Fibroblast of lung (primary cell): ENCODE measurements at regions not wholly inside any gene's neighbourhood (a gene's known extent, or its start where the extent isn't known, plus 50 kb on each side); places are given as distances from the start of the nearest gene placed in this dataset.

ENCODE experiments used
- DNase-seq, 2 donors: peaks; one replicate each; pipeline versions ENCODE4 v3.0.0 to v3.0.0-alpha.2; 2010; ENCODE audit warnings: low read depth in 2 of 2
- H2AFZ ChIP-seq: 2 replicates; pipeline ENCODE4 v1.5.1; 2012; ENCODE audit warnings: low read length, control low read depth, inconsistent platforms
- H3K27ac ChIP-seq: 2 replicates; pipeline ENCODE4 v1.5.1; 2011; ENCODE audit warnings: low read length, control low read depth; ENCODE audit not compliant: insufficient read depth
- H3K27me3 ChIP-seq: 2 replicates; pipeline ENCODE4 v1.5.1; 2011; ENCODE audit warnings: mild to moderate bottlenecking, low read length; ENCODE audit not compliant: control insufficient read depth, insufficient read depth
- H3K36me3 ChIP-seq: 2 replicates; pipeline ENCODE4 v1.5.1; 2011; ENCODE audit warnings: low read length; ENCODE audit not compliant: control insufficient read depth, insufficient read depth
- H3K4me1 ChIP-seq: 2 replicates; pipeline ENCODE4 v1.5.1; 2011; ENCODE audit warnings: low read length; ENCODE audit not compliant: control insufficient read depth, insufficient read depth; ENCODE audit errors: extremely low read depth
- H3K4me2 ChIP-seq: 2 replicates; pipeline ENCODE4 v1.5.1; 2011; ENCODE audit warnings: low read length, control low read depth; ENCODE audit not compliant: insufficient read depth; ENCODE audit errors: extremely low read depth
- H3K4me3 ChIP-seq, 4 experiments: fragments of 200-600 bp in 1 of 4; sonication (generic) in 1 of 4; replicated peaks in 1 of 4; 2 replicates each; pipeline ENCODE4 v1.5.1; 2011 to 2016; ENCODE audit warnings: low read length in 4 of 4, low read depth in 3 of 4, mild to moderate bottlenecking in 3 of 4, control low read depth in 2 of 4, inconsistent platforms in 1 of 4, mixed read lengths in 1 of 4; ENCODE audit not compliant: insufficient read depth in 1 of 4; ENCODE audit errors: control extremely low read depth in 1 of 4
- H3K79me2 ChIP-seq: 2 replicates; pipeline ENCODE4 v1.5.1; 2012; ENCODE audit warnings: mild to moderate bottlenecking, low read length, inconsistent platforms; ENCODE audit not compliant: control insufficient read depth, insufficient read depth
- H3K9ac ChIP-seq: 2 replicates; pipeline ENCODE4 v1.5.1; 2011; ENCODE audit warnings: mild to moderate bottlenecking, low read length, control low read depth; ENCODE audit not compliant: insufficient read depth
- H3K9me3 ChIP-seq: 2 replicates; pipeline ENCODE4 v1.5.1; 2012; ENCODE audit warnings: low read depth, low read length; ENCODE audit not compliant: control insufficient read depth, insufficient read depth
- H4K20me1 ChIP-seq: 2 replicates; pipeline ENCODE4 v1.5.1; 2011; ENCODE audit warnings: low read length; ENCODE audit not compliant: control insufficient read depth, insufficient read depth; ENCODE audit errors: extremely low read depth
- CTCF ChIP-seq, 2 donors: IDR thresholded peaks in 1 of 2; conservative IDR thresholded peaks in 1 of 2; 1 replicate in 1 of 2; 2 replicates in 1 of 2; pipeline ENCODE4 v1.5.1; 2011 to 2012; ENCODE audit warnings: low read length in 2 of 2, control low read depth in 1 of 2, inconsistent platforms in 1 of 2, low read depth in 1 of 2, mild to moderate bottlenecking in 1 of 2
- EZH2 ChIP-seq: IDR thresholded peaks from 2 replicates; pipeline ENCODE4 v1.5.1; 2012; ENCODE audit warnings: low read length, control low read depth, mild to moderate bottlenecking; ENCODE audit errors: missing control alignments

DNA sequence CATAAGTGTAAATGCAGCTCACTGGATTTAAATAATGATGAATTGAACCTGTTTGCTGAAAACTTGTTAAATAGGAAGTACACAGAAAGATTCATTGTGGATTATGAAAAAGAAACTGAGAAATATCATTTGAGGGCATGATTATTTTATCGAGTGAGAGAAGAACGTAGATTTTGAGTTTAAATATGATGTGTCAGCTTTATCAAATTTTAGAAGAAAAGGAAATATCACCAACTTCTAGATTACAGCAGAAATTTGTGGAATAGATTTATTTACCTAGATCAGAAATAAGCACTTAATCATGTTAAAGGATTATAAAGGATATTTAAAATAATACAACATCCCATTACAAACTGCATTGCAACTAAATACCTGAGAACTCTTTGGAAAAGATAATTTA is 315.5 kb downstream of the ZPLD1 start:
- H3K79me2 ChIP-seq, result no peaks in the 10 kb centered on the region
- H3K4me1 ChIP-seq, result no peaks in the 10 kb centered on the region
- H3K4me3 ChIP-seq, result no peak overlapping the region
- no peaks in the 10 kb centered on the region for H3K27me3 ChIP-seq
- H3K27ac ChIP-seq, result no peak overlapping the region
- H3K9ac ChIP-seq, result no peak overlapping the region
- no peak for DNase-seq
- H2AFZ ChIP-seq, result no peak overlapping the region
- no peak overlapping the region for H3K4me2 ChIP-seq
- H3K36me3 ChIP-seq, result no peaks in the 10 kb centered on the region
- no peaks in the 10 kb centered on the region for H3K9me3 ChIP-seq
- TF ChIP-seq CTCF (conservative IDR thresholded peaks at IDR 0.05 in 1 of 2, IDR thresholded peaks at IDR 0.05 in 1 of 2; ENCODE audit: low read depth in 1 of 2, low read length in 2 of 2), result no peak
- TF ChIP-seq EZH2, result no peak
- H4K20me1 ChIP-seq, result no peaks in the 10 kb centered on the region

DNA sequence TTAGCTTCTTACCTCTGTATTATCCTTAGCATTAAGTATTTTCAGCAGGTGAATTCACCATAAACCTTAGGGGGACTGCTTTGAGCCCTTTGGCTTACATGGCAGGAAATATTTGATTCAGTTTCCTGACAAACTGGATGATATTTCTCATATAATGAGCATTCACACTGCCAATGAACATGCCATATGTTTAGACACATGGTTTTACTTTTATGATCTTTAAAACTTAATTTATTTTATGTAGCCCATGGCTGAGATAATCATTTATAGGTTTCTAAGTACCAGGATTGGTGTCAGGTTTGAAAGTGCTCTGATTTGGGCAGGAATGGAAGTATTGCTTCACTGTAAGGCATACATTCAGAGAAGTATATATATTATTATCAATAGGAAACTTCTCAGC is 319.1 kb downstream of the ZPLD1 start:
- no peak for DNase-seq
- Histone ChIP-seq H3K4me2 (no peak overlapping the region), H3K9me3 (no peaks in the 10 kb centered on the region), H3K79me2 (no peaks in the 10 kb centered on the region), H3K27ac (no peak overlapping the region), H3K4me1 (no peaks in the 10 kb centered on the region), H4K20me1 (no peaks in the 10 kb centered on the region), H2AFZ (no peak overlapping the region), H3K9ac (no peak overlapping the region), H3K27me3 (no peaks in the 10 kb centered on the region), H3K36me3 (no peaks in the 10 kb centered on the region), H3K4me3 (no peak overlapping the region)
- TF ChIP-seq EZH2 (no peak), CTCF (conservative IDR thresholded peaks at IDR 0.05 in 1 of 2, IDR thresholded peaks at IDR 0.05 in 1 of 2; ENCODE audit: low read depth in 1 of 2, low read length in 2 of 2) (no peak)

- no peaks in the 10 kb centered on the region for H3K4me1 ChIP-seq
- H3K27me3 ChIP-seq, result no peaks in the 10 kb centered on the region
- no peaks in the 10 kb centered on the region for H3K9me3 ChIP-seq
- H3K9ac ChIP-seq, result no peak overlapping the region
- no peak overlapping the region for H3K27ac ChIP-seq
- H3K4me2 ChIP-seq, result no peak overlapping the region
- no peak for DNase-seq
- H2AFZ ChIP-seq, result no peak overlapping the region
- H3K4me3 ChIP-seq, result no peak overlapping the region
- H3K79me2 ChIP-seq, result no peaks in the 10 kb centered on the region
- H3K36me3 ChIP-seq, result no peaks in the 10 kb centered on the region
- no peaks in the 10 kb centered on the region for H4K20me1 ChIP-seq
- TF ChIP-seq CTCF (conservative IDR thresholded peaks at IDR 0.05 in 1 of 2, IDR thresholded peaks at IDR 0.05 in 1 of 2; ENCODE audit: low read depth in 1 of 2, low read length in 2 of 2) (no peak), EZH2 (no peak)
Observed at GRCh38 chr3:102756706-102757105, 321.9 kb downstream of the ZPLD1 start.
